ENCODE measurements at regions not wholly inside any gene's neighbourhood (a gene's known extent, or its start where the extent isn't known, plus 50 kb on each side); places are given as distances from the start of the nearest gene placed in this dataset.

DNA sequence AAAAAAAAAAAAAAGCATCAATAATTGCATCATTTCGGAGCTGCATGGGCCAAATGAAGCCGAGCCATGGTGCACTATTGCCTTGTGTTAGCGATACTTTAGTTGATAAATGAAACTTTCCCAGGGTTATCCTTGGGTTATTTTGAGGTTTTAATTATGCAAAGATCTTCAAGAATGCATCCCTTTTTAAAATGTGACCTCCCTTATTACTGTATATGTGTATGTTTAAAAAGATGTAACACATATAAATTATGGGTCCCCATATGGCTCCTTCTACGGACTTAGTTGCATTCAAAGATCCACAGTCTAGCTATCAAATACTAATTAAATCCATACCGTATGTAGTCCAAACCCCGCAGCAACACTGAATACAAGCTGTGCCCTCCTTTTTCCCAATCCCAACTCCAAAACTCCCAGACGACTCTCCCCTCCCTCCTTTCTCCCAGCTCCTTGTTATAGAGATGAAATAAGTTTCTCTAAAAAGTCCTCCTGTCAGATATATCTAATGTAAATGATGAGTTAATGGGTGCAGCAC lies 129.3 kb upstream of the MAP1LC3B2 start:
- H4K20me1 ChIP-seq (ENCODE audit: control insufficient read depth, insufficient read depth, low read length, poor library complexity, severe bottlenecking): no peaks in the 10 kb centered on the region
- Mint-ChIP-seq H3K4me1 (no peaks in the 10 kb centered on the region), H3K9me3 (ENCODE audit: insufficient read depth) (no peaks in the 10 kb centered on the region), H3K27ac (no peak overlapping the region), H3K27me3 (no peaks in the 10 kb centered on the region), H3K4me3 (no peak overlapping the region)
- no peak overlapping the region for H2AFZ ChIP-seq (ENCODE audit: insufficient read depth, low read depth, low read length, poor library complexity, severe bottlenecking)
- no peak for DNase-seq
- H3K27ac ChIP-seq (ENCODE audit: low read length in 2 of 2): no peak overlapping the region
- H3K9me3 ChIP-seq (ENCODE audit: control extremely low read depth in 1 of 3, control insufficient read depth in 2 of 3, insufficient read depth in 1 of 3, low read length in 2 of 3): peaks cover 0 to 6% (median 0%) of the 10 kb centered on the region in 3 donors
- H3K9ac ChIP-seq (ENCODE audit: low read length): no peak overlapping the region
- H3K4me1 ChIP-seq (ENCODE audit: control insufficient read depth in 2 of 2, insufficient read depth in 2 of 2, low read length in 2 of 2): no peaks in the 10 kb centered on the region
- H3K79me2 ChIP-seq (ENCODE audit: control insufficient read depth, insufficient read depth, low read length): no peaks in the 10 kb centered on the region
- no peak overlapping the region for H3K4me3 ChIP-seq (ENCODE audit: control extremely low read depth in 1 of 5, extremely low read depth in 1 of 5, insufficient read depth in 1 of 5, low read depth in 2 of 5, low read length in 4 of 5)
- POLR2A ChIA-PET: interaction anchor here (0.7 kb wide), 1 partner anchor 24 kb away, joined by 3 read pairs; no protein-coding TSS in a partner anchor
- CTCF ChIA-PET: interaction anchor here (0.6 kb wide), 2 partner anchors 151 to 759 kb away, joined by 3 to 4 read pairs; no protein-coding TSS in a partner anchor
- intact Hi-C loops (cut with micrococcal nuclease): no loop called here
- no peaks in the 10 kb centered on the region for H3K36me3 ChIP-seq (replicated peaks in 1 of 2; ENCODE audit: control extremely low read depth in 1 of 2, control insufficient read depth in 1 of 2, extremely low read depth in 1 of 2, insufficient read depth in 2 of 2, low read length in 1 of 2)
- TF ChIP-seq EZH2 (IDR thresholded peaks at IDR 0.05; ENCODE audit: borderline replicate concordance, insufficient read depth, low read depth, low read length, poor library complexity, severe bottlenecking): no peak
- TF ChIP-seq, protein P1, sequence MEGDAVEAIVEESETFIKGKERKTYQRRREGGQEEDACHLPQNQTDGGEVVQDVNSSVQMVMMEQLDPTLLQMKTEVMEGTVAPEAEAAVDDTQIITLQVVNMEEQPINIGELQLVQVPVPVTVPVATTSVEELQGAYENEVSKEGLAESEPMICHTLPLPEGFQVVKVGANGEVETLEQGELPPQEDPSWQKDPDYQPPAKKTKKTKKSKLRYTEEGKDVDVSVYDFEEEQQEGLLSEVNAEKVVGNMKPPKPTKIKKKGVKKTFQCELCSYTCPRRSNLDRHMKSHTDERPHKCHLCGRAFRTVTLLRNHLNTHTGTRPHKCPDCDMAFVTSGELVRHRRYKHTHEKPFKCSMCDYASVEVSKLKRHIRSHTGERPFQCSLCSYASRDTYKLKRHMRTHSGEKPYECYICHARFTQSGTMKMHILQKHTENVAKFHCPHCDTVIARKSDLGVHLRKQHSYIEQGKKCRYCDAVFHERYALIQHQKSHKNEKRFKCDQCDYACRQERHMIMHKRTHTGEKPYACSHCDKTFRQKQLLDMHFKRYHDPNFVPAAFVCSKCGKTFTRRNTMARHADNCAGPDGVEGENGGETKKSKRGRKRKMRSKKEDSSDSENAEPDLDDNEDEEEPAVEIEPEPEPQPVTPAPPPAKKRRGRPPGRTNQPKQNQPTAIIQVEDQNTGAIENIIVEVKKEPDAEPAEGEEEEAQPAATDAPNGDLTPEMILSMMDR (IDR thresholded peaks at IDR 0.05): no peak
- no peaks in the 10 kb centered on the region for H3K27me3 ChIP-seq (replicated peaks in 1 of 4; ENCODE audit: control extremely low read depth in 1 of 4, control insufficient read depth in 3 of 4, insufficient read depth in 4 of 4, low read length in 3 of 4)
- WGBS (ENCODE audit: insufficient coverage): 94% methylated on average over 3 of the region's 7 CpGs
- no peak overlapping the region for H3K4me2 ChIP-seq (replicated peaks; ENCODE audit: low read depth, low read length, poor library complexity, severe bottlenecking)
- ATAC-seq (ENCODE audit: low read depth): no peak

DNA sequence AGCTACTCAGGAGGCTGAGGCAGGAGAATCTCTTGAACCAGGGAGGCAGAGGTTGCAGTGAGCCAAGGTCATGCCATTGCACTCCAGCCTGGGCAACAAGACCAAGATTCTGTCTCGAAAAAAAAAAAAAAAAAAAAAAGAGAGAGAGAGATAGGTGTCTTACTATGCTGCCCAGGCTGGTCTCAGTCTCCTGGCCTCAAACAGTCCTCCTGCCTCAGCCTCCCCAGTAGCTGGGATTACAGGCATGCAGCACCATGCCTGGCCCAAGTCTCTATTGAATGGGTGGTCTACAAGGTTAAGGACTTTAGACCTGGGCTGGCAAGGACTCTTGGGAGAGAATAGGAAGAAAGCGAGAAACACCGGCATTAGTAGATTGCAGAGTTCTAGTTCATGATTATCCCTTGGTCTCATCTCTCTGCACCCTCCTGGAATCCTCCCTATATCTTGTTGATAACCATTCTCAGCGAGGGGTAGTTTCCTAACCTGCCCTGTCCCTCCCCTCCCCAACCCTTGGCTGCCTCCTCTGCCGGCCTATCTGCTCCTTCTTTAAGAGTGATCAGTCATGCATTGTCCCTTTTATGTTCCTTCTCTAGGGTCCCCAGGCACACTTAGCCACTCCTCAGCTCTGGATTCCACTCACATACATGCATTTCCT lies 128.1 kb upstream of the MAP1LC3B2 start:
- CTCF ChIA-PET: no interaction called here
- H3K27ac Mint-ChIP-seq: no peak overlapping the region

More for the DNA sequence above, 128.1 kb upstream of the MAP1LC3B2 start:
- no peak overlapping the region for H2AFZ ChIP-seq (ENCODE audit: insufficient read depth, low read depth, low read length, poor library complexity, severe bottlenecking)
- POLR2A ChIA-PET: no interaction called here
- no peak overlapping the region for H3K27ac ChIP-seq (ENCODE audit: low read length in 2 of 2)
- 59% methylated on average over 2 of the region's 5 CpGs for WGBS (ENCODE audit: insufficient coverage)
- no peaks in the 10 kb centered on the region for H4K20me1 ChIP-seq (ENCODE audit: control insufficient read depth, insufficient read depth, low read length, poor library complexity, severe bottlenecking)
- H3K79me2 ChIP-seq (ENCODE audit: control insufficient read depth, insufficient read depth, low read length): no peaks in the 10 kb centered on the region
- H3K9me3 ChIP-seq (ENCODE audit: control extremely low read depth in 1 of 3, control insufficient read depth in 2 of 3, insufficient read depth in 1 of 3, low read length in 2 of 3): peaks cover 0 to 6% (median 0%) of the 10 kb centered on the region in 3 donors
- no peak overlapping the region for H3K4me2 ChIP-seq (replicated peaks; ENCODE audit: low read depth, low read length, poor library complexity, severe bottlenecking)
- H3K4me3 ChIP-seq (ENCODE audit: control extremely low read depth in 1 of 5, extremely low read depth in 1 of 5, insufficient read depth in 1 of 5, low read depth in 2 of 5, low read length in 4 of 5): no peak overlapping the region
- H3K9me3 Mint-ChIP-seq (ENCODE audit: insufficient read depth): no peaks in the 10 kb centered on the region
- DNase-seq (no peak), ATAC-seq (ENCODE audit: low read depth) (no peak)
- TF ChIP-seq, protein P1 (IDR thresholded peaks at IDR 0.05): no peak
- TF ChIP-seq EZH2 (IDR thresholded peaks at IDR 0.05; ENCODE audit: borderline replicate concordance, insufficient read depth, low read depth, low read length, poor library complexity, severe bottlenecking): no peak
- no peaks in the 10 kb centered on the region for H3K27me3 ChIP-seq (replicated peaks in 1 of 4; ENCODE audit: control extremely low read depth in 1 of 4, control insufficient read depth in 3 of 4, insufficient read depth in 4 of 4, low read length in 3 of 4)
- H3K27me3 Mint-ChIP-seq: no peaks in the 10 kb centered on the region
- no peaks in the 10 kb centered on the region for H3K4me1 ChIP-seq (ENCODE audit: control insufficient read depth in 2 of 2, insufficient read depth in 2 of 2, low read length in 2 of 2)
- no peak overlapping the region for H3K9ac ChIP-seq (ENCODE audit: low read length)
- H3K36me3 ChIP-seq (replicated peaks in 1 of 2; ENCODE audit: control extremely low read depth in 1 of 2, control insufficient read depth in 1 of 2, extremely low read depth in 1 of 2, insufficient read depth in 2 of 2, low read length in 1 of 2): no peaks in the 10 kb centered on the region
- no peak overlapping the region for H3K4me3 Mint-ChIP-seq
- intact Hi-C loops (cut with micrococcal nuclease): no loop called here
- H3K4me1 Mint-ChIP-seq: no peaks in the 10 kb centered on the region

Measured in B cell (primary cell).